Kasumi-1 (cell line): ENCODE measurements at regions not wholly inside any gene's neighbourhood (a gene's known extent, or its start where the extent isn't known, plus 50 kb on each side); places are given as distances from the start of the nearest gene placed in this dataset.
"Not testable (repeated sequence)": the region's sequence is repeated elsewhere in the genome, so short reads cannot be mapped to it uniquely, and the experiment has no call there.

Experiments
- DNase-seq, 2 experiments: peaks; one replicate each; lab custom pipeline; 2025; lab: John Stamatoyannopoulos, UW

DNA sequence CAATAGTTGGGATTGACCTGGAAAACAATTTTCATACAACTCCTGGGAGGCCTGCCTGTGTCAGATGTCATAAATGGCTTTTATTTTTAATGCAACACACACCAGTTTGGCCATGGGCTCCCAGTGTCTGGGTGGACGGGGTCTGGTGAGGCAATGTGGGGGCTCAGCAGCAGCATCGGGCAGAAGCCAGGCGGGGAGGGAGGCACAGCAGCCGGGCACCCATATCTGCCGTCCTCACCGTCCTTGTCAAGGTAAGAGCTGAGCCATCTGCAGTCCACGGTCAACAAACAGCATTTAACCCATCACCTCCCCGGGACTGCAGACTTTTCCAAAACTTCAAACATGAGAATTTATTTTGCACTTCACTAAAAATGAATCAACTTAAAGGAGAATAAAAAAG is 154.0 kb upstream of the ZNF469 start:
- DNase-seq = not testable (repeated sequence)

DNA sequence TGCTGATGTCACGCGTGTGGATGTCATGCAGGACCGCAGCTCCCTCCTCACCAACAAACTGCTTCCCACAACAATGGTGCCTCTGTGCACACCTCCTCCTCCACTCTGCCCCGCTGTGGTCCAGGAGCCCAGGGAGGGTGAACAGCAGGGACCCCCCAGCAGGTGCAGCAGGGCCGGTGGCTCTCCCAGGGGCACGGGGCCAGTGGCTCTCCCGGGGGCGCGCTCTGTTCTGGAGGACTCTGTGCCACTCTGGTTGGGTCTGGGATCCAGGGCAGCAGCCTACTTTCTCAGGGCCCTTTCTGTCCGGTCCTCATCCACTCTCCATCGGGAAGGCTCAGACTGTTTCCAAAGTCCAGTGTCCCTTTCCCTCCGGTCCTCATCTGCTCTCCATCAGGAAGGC is 153.0 kb upstream of the ZNF469 start:
- not testable (repeated sequence) for DNase-seq

DNA sequence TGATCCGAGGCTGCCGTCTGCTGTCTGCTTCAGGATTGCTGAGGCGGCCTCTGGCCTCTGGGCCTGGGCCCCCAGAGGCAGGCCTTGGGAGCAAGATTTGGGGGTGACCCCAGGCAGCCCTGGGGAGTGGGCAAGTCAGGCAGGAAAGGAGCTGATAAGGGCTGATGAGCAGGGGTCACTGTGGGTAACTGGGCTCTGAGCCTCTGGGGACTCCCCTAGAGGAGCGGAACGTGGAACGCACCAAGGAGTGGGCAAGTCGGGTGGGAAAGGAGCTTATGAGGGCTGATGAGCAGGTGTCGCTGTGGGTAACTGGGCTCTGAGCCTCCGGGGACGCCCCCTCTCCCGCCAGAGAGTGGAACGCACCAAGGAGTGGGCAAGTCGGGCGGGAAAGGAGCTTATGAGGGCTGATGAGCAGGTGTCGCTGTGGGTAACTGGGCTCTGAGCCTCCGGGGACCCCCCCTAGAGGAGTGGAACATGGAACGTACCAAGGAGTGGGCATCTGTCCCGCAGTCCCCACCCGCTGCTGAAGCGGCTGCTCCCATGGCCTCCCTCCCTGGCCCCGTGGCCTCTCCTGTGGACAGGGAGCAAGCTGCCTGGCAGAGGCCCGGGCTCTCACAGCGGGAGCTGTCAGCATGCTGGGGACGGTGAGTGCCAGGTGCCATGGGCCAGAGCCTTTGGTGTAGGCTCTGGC is 152.3 kb upstream of the ZNF469 start:
- DNase-seq = not testable (repeated sequence)

DNA sequence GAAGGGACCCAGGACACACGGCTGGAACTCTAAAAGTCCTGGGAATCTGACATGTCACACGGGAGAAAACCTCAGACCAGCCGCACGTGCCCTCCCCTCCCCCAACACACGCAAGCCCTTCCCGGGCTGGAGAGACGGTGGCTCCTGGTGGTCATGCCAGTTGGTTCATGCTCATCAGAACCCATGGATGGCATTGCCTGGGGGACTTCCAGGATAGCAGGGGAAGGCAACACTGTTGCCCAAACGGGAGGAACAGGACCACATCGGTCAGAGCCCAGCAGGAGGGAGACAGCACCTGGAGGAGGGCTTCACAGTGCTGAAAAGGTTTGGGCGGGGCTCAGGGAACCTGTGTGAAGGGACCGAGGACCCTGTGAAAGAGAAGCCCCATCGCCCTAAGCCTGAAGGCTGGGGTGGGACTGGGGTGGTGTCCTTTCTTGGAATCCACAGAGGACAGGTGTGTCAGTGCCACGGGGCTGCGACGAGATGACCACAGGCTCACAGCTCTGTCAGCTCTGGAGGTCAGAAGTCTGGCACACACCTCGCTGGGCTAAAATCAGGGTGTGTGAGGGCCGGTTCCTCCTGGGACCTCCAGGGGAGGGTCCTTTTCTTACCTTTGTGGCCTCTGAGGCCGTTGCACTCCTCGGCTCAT is 151.7 kb upstream of the ZNF469 start:
- not testable (repeated sequence) for DNase-seq

DNA sequence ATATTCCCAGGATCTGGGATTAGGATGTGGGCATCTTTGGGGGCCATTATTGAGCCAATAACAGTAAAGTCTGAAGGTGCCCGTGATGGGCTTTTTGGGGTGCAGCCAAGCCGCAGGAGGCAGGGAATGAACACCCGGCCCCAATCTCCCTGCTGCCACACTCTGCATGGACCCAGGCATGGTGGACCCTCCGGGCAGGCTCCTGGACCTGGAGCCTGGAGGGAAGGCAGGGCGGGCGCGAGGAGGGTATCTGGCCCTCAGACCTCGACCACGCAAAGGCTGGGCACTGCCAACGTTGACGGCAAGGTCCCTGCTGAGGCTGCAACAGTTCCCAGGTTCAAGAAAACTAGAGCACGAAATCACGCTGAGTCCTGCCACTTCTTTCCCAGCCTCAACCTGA is 150.9 kb upstream of the ZNF469 start:
- not testable (repeated sequence) for DNase-seq

DNA sequence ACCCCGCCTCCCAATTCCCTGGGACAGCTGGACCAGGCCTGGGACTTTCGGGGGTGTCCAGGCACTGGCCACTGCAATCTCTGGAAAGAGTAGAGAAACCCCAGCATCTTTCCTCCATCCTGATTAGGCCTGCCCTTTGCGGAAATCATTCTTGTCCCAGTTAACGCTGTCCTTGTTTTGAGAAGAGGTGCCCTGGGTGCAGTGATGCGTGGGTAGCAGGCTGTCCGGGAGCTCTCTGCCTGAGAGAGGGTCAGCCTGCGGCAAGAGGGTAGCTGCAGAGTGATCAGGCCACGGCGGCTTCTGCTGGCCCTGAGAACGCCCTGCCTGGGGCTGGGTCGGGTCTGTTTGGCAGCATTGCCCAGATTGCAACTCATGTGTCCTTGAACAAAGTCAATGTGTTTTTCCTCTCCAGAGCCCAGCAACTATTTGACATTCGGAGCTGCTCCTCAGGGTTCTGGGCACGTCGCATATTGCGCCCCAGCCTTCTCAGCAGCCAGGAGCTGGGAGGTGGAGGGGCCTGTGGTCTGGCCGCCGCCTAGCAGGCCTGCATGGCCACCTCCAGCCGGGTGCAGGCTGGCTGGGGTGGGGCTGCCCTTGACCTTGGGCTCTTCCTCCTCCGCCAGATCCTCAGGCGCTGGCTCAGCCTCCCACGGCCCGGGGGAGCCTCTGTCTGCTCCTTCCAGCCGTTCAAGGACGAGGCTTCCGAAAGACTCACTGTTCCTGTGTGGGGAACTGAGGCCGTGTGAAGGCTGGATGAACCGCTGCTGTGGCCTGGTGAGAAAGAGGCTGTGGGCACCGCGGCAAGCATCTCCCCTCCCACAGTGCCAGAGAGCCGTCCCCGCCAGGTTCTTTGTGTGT is 150.1 kb upstream of the ZNF469 start:
- not testable (repeated sequence) for DNase-seq

DNA sequence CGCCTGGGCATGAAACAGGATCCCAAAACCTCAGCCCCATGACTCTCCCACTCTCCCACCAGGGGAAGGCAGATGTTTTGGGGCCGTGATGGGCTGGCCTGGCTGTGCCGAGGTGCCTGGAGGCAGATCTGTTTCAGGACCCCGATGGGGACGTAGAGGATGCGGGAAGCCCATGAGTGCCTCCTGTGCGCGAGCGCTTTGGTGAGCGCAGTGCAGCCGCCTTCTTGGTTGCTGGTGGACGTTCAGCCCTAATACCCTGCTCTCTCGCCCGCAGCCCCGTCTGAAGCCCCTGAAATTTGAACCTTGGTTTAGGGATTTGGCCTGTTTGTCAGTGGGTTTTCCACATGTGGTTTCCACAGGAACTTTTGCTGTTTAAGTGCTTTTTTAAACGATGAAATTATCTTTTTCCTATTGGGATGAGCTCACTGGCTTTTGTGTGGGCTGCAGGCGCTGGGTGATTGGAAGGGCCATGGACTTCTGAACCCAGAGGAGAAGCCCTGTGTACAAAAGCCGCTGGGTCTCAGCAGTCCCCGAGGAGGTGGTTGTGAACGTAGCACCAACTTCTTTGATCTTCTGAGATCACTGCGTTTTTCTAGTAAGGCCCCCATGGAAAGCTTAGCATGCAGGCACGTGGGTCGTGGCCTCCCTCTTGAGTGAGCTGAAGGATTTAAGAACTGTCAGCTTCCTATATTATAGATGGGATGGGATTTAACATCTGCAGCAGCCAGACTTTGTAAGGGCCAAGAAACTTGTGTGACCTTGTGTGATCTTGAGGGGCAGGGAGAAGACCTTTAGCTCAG is 148.9 kb upstream of the ZNF469 start:
- not testable (repeated sequence) for DNase-seq

DNA sequence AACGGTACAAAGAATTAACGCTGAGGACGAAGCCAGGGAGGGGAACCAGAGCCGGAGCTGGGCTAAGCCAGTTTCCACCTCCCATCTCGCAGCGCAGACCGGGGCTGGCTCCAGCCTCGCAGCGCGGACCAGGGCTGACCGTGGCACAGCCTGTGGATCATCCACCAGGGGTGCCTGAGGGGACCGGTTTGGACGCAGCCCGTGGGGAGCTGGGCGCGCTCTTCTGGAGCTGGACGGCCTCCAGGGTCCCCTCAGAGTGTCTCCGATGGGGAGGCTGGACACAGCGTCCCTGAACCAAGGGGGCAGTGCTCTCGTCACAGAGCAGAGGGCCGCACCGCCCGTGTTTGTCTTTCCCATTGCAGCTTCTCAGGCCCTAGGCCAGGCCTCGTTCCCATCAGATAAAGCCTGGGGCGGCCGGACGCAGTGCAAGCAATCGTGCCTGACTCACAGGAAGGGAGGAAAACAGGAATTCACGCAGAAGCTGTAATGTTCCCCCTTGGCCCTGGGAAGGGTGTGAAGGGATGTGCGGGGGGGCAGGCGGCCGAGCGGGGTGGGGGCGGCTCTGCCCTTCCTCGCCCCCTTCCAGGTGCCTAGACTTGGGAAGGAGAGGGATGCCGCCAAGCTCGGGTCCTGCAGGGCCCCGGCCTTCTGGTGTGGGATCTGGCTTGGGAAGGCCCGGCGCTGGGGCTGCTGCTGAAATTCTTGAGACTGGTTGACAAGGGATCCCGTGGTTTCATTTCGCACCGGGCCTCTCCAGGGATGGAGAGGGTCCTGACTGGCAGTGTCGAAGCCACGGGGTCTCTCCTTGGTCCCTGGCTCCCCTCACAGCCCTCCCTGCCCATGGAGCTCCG is 148.1 kb upstream of the ZNF469 start:
- not testable (repeated sequence) for DNase-seq

DNA sequence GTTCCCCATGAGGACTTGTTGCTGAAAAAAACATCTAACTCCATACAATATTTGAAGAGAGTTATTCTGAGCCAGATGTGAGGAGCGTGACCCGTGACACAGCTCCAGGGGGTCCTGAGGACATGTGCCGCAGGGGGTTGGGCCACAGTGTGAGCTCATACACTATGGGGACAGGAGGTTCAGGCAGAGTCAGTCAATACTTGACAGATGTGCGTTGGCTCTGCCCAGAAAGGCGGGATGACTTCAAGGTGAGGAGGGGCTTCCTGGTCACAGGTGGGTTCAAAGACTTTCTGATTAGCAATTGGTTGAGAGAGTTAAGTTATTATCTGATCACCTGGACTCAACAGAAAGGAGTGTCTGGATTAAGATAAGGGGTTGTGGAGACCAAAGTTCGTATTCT is 147.1 kb upstream of the ZNF469 start:
- not testable (repeated sequence) for DNase-seq

DNA sequence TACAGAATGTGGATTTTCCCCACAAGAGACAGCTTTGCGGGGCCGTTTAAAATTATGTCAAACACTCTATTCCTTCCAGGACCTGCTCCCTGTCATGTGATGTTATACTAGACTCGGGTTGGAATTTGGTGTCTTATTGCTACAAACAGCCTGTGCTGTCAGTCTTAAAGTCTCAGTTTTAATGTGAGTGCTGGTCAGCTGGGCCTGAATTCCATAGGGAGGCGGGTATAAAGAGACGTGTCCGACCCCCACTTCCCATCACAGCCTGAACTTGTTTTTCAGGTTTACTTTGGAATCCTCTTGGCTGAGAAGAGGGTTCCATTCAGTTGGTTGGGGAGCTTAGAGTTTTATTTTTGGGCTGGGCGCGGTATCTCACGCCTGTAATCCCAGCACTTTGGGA is 146.5 kb upstream of the ZNF469 start:
- DNase-seq = not testable (repeated sequence)

DNA sequence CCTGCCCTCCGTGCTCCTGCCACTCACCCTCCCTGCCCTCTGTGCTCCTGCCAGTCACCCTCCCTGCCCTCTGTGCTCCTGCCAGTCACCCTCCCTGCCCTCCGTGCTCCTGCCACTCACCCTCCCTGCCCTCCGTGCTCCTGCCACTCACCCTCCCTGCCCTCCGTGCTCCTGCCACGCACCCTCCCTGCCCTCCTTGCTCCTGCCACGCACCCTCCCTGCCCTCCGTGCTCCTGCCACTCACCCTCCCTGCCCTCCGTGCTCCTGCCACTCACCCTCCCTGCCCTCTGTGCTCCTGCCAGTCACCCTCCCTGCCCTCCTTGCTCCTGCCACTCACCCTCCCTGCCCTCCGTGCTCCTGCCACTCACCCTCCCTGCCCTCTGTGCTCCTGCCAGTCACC is 145.4 kb upstream of the ZNF469 start:
- not testable (repeated sequence) for DNase-seq

DNA sequence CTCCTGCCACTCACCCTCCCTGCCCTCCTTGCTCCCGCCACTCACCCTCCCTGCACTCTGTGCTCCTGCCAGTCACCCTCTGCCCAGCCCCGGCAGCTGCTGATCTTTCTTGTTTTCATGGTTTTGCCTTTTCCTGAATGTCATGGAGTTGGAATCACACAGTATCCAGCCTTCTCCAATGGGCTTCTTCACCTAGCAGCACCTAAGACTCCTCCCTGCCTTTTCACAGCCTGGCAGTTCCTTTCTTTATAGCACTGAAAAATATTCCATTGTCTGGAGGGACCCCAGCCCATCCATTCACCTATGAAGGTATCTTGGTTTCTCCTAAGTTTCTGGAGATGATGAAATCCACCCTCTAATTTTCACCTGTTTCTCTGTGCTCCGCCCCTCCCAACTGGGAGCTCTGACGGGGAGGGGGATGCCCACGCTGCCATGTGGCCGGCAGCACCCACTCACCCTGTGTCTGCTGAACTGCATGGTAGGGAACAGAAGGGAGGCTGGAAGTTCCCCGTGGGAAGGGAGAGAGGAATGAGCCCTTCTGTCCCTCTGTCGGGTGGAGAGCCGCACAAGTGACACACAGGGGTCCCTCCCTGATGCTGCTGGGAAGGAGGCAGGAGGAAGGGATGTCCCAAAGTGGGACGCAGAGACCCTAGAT is 144.9 kb upstream of the ZNF469 start:
- not testable (repeated sequence) for DNase-seq

DNA sequence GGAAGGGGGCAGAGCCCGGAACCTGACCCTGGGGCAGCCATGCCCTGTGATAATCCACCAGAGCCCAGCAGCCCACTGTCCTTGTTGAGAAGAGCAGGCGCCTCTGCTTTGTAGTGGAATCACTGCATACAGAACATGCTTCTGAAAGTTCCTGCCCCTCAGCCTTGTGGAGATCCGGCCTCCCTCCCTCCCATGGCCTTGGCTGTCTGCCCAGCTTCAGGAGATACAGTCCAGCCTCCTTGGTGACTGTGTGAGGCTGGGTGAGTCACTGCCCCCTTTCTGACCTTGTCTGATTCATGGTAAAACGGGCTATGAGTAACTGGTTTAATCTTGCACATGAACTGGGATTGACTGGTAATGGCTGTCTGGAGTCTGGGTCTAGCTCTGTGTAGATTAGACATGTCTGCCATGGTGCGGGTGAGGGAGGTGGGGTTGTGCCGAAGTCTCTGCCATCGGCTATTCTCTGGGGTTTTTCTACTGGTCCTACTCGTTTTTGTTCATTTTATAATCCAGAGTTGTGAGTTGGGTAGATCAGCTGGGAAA is 144.0 kb upstream of the ZNF469 start:
- DNase-seq = peak; percentile 62 to 71

DNA sequence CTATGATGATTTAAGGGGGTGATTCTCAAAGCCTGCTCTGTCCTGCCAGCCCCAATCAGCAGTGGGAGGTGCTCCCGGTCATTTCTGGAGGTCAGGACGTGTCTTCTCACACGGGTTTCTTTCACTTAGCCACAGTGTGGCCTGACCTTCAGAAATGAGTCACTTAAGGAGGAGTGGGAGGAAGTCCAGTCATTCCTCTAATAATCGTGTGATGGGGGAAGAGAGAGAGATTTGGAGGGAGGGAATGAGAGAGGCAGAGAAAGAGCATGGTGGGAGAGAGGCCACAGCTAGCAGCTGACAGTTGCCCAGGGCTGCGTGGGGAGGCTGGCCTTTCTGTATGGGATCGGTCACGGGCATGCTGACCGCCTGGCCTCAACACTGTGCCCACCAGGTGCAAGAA is 142.6 kb upstream of the ZNF469 start:
- DNase-seq = not testable (repeated sequence)

DNA sequence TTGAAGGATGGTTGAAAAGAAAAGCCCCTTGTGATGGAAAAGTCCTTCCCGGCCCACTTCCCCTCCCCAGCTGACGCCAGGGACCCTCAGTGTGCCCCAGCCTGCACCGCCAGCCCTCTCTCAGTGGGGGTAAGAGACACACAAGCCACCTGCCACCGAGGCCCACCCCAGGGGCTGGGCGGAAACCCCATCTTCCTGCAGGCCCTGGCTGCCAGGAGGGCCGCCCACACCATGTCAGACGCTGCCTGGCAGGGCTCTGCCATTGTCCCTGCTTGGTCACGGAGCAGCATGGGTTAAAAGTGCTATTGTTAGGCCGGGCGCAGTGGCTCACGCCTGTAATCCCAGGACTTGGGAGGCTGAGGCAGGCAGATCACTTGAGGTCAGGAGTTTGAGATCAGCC is 142.0 kb upstream of the ZNF469 start:
- not testable (repeated sequence) for DNase-seq

DNA sequence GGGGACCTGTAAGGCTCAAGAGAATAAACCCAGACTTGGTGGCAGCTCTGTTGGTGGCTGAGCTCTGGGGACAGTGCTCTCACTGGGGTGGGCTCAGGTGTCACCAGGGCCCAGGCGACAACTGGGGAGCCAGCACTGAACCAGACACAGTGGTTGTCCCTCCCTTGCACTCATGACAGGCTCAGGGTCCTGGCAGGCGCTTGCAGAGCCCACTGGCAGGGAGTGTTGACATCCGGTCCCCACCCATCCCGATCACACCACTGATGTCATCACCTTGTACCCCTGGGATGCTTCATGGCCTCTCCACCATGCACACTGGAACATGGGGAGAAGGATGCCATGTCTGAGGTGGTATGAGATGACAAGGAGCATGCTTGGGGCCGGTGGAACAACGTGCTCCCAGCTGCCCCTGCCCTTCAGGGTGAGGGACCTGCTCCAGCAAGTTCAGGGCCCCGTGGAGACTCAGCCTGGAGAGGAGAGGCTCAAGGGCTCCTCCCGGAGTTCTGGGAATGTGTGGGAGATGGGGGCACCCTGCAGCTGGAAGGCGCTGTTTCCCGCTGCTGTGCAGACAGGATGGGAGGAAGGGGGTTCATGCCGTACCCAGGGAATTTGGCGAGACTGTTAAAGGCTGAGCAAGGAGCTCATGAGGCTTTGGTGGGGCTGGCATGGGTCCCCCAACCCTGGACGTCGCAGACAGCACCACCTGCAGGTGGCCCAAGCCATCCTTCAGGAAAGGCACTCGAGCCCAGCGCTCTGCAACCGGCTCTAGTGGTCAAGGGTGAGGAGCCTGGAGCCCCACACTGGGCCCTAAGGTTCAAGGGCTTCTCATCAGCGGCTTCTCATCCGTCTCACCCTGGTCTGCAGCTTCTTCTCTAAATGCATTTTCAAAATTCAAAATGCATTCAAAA is 141.1 kb upstream of the ZNF469 start:
- DNase-seq = not testable (repeated sequence)

DNA sequence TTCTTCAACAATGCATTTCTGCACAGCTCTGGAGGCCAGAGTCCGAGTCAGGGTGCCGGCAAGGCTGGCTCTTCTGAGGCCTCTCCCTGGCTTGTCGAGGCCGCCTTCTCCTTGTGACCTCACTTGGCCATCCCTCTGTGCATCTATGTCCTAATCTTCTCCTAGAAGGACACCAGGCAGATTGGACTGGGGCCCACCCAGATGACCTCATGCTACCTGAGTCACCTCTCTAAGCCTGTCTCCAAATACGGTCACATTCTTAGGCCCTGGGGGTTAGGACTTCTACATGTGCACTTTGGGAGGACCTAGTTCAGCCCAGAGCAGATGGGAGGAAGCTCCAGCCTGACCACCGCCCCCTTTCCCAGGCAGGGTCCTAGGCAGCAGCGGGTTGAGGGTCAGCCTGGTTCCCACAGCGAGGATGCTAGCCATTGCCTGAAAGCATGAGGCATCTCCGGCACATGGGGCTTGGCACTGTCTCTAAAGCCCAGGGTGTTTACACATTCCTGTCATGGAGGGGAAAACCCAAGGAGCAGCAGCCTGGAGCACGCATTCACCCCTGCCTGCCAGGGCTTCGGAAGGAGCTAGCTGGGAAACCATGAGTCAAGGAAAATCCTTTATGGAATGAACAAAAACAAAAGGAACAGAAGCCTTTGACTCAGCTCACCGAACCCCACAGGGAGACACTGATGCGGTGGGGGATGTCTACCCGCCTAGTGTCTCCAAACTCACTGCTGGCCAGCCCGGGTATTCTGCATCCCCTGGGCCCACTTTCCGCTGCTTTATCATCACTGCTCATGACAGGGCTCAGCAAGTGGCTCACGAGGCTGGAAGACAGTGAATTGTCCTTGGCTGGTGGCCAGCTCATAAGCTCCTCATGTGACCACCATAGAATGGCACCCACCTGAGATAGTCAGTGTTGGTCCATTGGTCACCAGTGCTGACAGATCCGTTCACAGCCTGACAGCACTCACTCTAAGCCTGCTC is 140.2 kb upstream of the ZNF469 start:
- DNase-seq = not testable (repeated sequence)

DNA sequence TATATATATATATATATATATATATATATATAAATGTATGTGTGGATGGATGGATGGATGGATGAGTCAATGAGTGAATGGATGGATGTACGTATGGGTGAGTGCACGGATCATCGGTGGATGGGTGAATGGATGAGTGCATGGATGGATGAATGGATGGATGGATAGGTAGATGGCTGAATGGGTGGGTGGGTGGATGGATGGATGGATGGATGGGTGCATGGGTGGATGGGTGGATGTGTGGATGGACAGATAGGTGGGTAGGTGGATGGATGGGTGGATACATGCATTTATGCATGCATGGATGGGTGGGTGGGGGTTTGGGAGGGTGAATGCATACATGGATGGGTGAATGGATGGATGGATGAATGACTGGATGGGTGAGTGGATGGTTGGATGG is 138.8 kb upstream of the ZNF469 start:
- not testable (repeated sequence) for DNase-seq
